GM10248 (cell line): ENCODE measurements at regions not wholly inside any gene's neighbourhood (a gene's known extent, or its start where the extent isn't known, plus 50 kb on each side); places are given as distances from the start of the nearest gene placed in this dataset.

ENCODE experiments used
- CTCF ChIA-PET: fragments of 300-600 bp; sonication (Branson Sonifier 250); formaldehyde crosslinking; extraction: SDS; loops from one replicate; lab custom pipeline; 2021; ENCODE audit warnings: antibody characterized with exemption; lab: Yijun Ruan, JAX
- POLR2A ChIA-PET: fragments of 350-650 bp; sonication (Branson Sonifier 250); formaldehyde crosslinking; extraction: SDS; loops from one replicate; lab custom pipeline; 2020; ENCODE audit warnings: antibody characterized with exemption; lab: Yijun Ruan, JAX
- DNase-seq: peaks from one replicate; pipeline ENCODE4 v3.0.0; 2012; ENCODE audit errors: extremely low spot score
- CTCF ChIP-seq: IDR thresholded peaks from 2 replicates; pipeline ENCODE4 v1.5.1; 2012; ENCODE audit warnings: mild to moderate bottlenecking, low read depth; ENCODE audit errors: extremely low read depth, missing control alignments, control extremely low read depth

- ChIA-PET POLR2A (no interaction called here), CTCF (interaction anchor here (1.2 kb wide), 1 partner anchor 149 kb away, joined by 3 read pairs; no protein-coding TSS in a partner anchor)
- DNase-seq = no peak
- no peak for TF ChIP-seq CTCF
Observed at GRCh38 chr13:92954746-92955145, 271.9 kb upstream of the GPC6 start.

GRCh38 chr13:92959790-92960189 is 266.8 kb upstream of the GPC6 start:
- ChIA-PET POLR2A (no interaction called here), CTCF (no interaction called here)

GRCh38 chr13:92963029-92963428 is 263.6 kb upstream of the GPC6 start:
- no peak for TF ChIP-seq CTCF
- DNase-seq = no peak
- POLR2A ChIA-PET = no interaction called here
- CTCF ChIA-PET = no interaction called here

More at GRCh38 chr13:92959790-92960189, 266.8 kb upstream of the GPC6 start:
- no peak for TF ChIP-seq CTCF
- DNase-seq = no peak

GRCh38 chr13:92966341-92966740 is 260.3 kb upstream of the GPC6 start:
- ChIA-PET POLR2A (no interaction called here), CTCF (no interaction called here)
- TF ChIP-seq CTCF = no peak
- no peak for DNase-seq

- ChIA-PET POLR2A (no interaction called here), CTCF (interaction anchor here (1.4 kb wide), 1 partner anchor 15 kb away, joined by 5 read pairs; no protein-coding TSS in a partner anchor)
- no peak for TF ChIP-seq CTCF
- DNase-seq = no peak
Observed at GRCh38 chr13:92966900-92967299, 259.7 kb upstream of the GPC6 start.

GRCh38 chr13:92967923-92968322 is 258.7 kb upstream of the GPC6 start:
- POLR2A ChIA-PET = no interaction called here
- TF ChIP-seq CTCF = no peak
- CTCF ChIA-PET = interaction anchor here (1.1 to 1.4 kb wide), 2 partner anchors 16 to 1396 kb away, joined by 4 to 5 read pairs; no protein-coding TSS in a partner anchor
- DNase-seq = no peak
